ENCODE measurements at regions not wholly inside any gene's neighbourhood (a gene's known extent, or its start where the extent isn't known, plus 50 kb on each side); places are given as distances from the start of the nearest gene placed in this dataset.

GRCh38 chr5:4005335-4005734, 409.7 kb downstream of the IRX1 start:
- H3K4me3 ChIP-seq (ENCODE audit: low read depth, low read length): no peak overlapping the region
- no peaks in the 10 kb centered on the region for H3K9me3 ChIP-seq (ENCODE audit: control insufficient read depth, insufficient read depth, low read depth, low read length)
- H3K27ac ChIP-seq (ENCODE audit: extremely low read depth, low read depth, low read length): no peak overlapping the region
- no peaks in the 10 kb centered on the region for H3K36me3 ChIP-seq (ENCODE audit: control insufficient read depth in 2 of 2, insufficient read depth in 1 of 2, low read length in 2 of 2)
- POLR2A ChIA-PET: no interaction called here
- TF ChIP-seq ZNF843 (tag by site-specific recombination; IDR thresholded peaks at IDR 0.05) (no peak), ZNF449 (tag by site-specific recombination; IDR thresholded peaks at IDR 0.05) (no peak), ZNF473 (tag by site-specific recombination; IDR thresholded peaks at IDR 0.05) (no peak), ZNF202 (tag by site-specific recombination; IDR thresholded peaks at IDR 0.05; ENCODE audit: borderline replicate concordance) (no peak), ZNF354C (tag by site-specific recombination; IDR thresholded peaks at IDR 0.05; ENCODE audit: borderline replicate concordance, low read depth) (no peak), ZNF140 (tag by site-specific recombination; IDR thresholded peaks at IDR 0.05) (no peak), GLIS1 (tag by site-specific recombination; IDR thresholded peaks at IDR 0.05) (no peak)
- CTCF ChIA-PET: no interaction called here
- H3K4me1 ChIP-seq (ENCODE audit: control insufficient read depth, insufficient read depth, low read length): no peaks in the 10 kb centered on the region

GRCh38 chr5:4007001-4007400, 411.4 kb downstream of the IRX1 start:
- TF ChIP-seq TSHZ1 (tag by site-specific recombination; IDR thresholded peaks at IDR 0.05; ENCODE audit: borderline replicate concordance) (no peak), ZNF600 (tag by site-specific recombination; IDR thresholded peaks at IDR 0.05) (no peak), ZNF148 (tag by site-specific recombination; IDR thresholded peaks at IDR 0.05; ENCODE audit: borderline replicate concordance) (no peak), ZNF10 (tag by site-specific recombination; IDR thresholded peaks at IDR 0.05) (peak; percentile 56; the same call in 1 of the 2 replicates), ZNF677 (tag by site-specific recombination; IDR thresholded peaks at IDR 0.05) (no peak), ZBTB10 (tag by site-specific recombination; IDR thresholded peaks at IDR 0.05) (no peak), ZNF596 (tag by site-specific recombination; IDR thresholded peaks at IDR 0.05) (no peak), ZNF350 (tag by site-specific recombination; IDR thresholded peaks at IDR 0.05) (no peak), TRIM28 (IDR thresholded peaks at IDR 0.05; ENCODE audit: borderline replicate concordance, low read length) (no peak)
- Histone ChIP-seq H3K36me3 (ENCODE audit: control insufficient read depth in 2 of 2, insufficient read depth in 1 of 2, low read length in 2 of 2) (no peaks in the 10 kb centered on the region), H3K27ac (ENCODE audit: extremely low read depth, low read depth, low read length) (no peak overlapping the region), H3K4me1 (ENCODE audit: control insufficient read depth, insufficient read depth, low read length) (no peaks in the 10 kb centered on the region), H3K9me3 (ENCODE audit: control insufficient read depth, insufficient read depth, low read depth, low read length) (no peaks in the 10 kb centered on the region), H3K4me3 (ENCODE audit: low read depth, low read length) (no peak overlapping the region)
- ChIA-PET POLR2A (no interaction called here), CTCF (no interaction called here)
